RWPE1 (cell line): ENCODE measurements at regions not wholly inside any gene's neighbourhood (a gene's known extent, or its start where the extent isn't known, plus 50 kb on each side); places are given as distances from the start of the nearest gene placed in this dataset.

ENCODE experiments used
- CTCF ChIA-PET: fragments of 350-600 bp; sonication (Branson Sonifier 250); formaldehyde crosslinking; extraction: SDS; loops from one replicate; lab custom pipeline; 2021; lab: Yijun Ruan, JAX
- POLR2A ChIA-PET: fragments of 400-600 bp; formaldehyde crosslinking; extraction: SDS; loops from one replicate; lab custom pipeline; 2020; ENCODE audit warnings: antibody characterized with exemption; ENCODE audit not compliant: low non-redundant PET; lab: Yijun Ruan, JAX
- DNase-seq: peaks from one replicate; pipeline ENCODE4 v3.0.0; 2012; ENCODE audit warnings: low spot score
- H3K27ac ChIP-seq: fragments of 450-650 bp; 2 replicates; pipeline ENCODE4 v1.5.1; 2017
- CTCF ChIP-seq: fragments of 450-650 bp; conservative IDR thresholded peaks from 2 replicates; pipeline ENCODE4 v1.5.1; 2017; ENCODE audit warnings: low read depth, mild to moderate bottlenecking

GRCh38 chr1:37342736-37343135, 131.6 kb upstream of the ZC3H12A start:
- DNase-seq, result no peak
- no peak for TF ChIP-seq CTCF
- ChIA-PET POLR2A (no interaction called here), CTCF (interaction anchor here (0.7 kb wide), 1 partner anchor 699 kb away, joined by 3 read pairs; no protein-coding TSS in a partner anchor)
- no peak overlapping the region for H3K27ac ChIP-seq

DNA sequence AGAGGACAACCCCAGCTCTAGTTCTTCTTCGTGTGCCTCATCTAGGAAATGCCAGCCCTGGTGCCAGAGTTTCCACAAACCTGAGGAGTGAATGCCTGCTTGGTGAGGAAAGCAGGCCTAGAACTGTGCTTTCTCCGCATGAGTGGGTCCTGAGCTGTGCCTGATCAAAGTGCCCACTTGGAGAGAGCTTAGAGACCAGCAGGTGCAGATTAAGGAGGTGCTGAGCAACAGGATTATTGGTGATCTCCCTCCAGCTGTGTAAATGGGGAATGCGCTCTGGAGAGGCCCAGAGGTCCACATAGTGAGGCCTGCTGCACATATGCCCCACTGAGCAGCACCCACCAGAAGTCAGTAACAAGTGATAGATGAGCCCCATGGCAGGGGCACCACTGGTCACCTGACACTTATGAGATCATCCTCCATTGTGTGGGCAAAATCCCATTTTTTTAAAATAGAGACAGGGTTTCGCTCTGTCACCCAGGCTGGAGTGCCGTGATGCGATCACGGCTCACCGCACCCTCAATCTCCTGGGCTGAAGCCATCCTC, 127.2 kb upstream of the ZC3H12A start:
- DNase-seq, result no peak
- no peak overlapping the region for H3K27ac ChIP-seq
- TF ChIP-seq CTCF, result no peak
- ChIA-PET POLR2A (no interaction called here), CTCF (no interaction called here)

GRCh38 chr1:37353871-37354270, 120.5 kb upstream of the ZC3H12A start:
- ChIA-PET CTCF (no interaction called here), POLR2A (no interaction called here)
- no peak for DNase-seq
- TF ChIP-seq CTCF, result no peak
- H3K27ac ChIP-seq, result no peak overlapping the region

DNA sequence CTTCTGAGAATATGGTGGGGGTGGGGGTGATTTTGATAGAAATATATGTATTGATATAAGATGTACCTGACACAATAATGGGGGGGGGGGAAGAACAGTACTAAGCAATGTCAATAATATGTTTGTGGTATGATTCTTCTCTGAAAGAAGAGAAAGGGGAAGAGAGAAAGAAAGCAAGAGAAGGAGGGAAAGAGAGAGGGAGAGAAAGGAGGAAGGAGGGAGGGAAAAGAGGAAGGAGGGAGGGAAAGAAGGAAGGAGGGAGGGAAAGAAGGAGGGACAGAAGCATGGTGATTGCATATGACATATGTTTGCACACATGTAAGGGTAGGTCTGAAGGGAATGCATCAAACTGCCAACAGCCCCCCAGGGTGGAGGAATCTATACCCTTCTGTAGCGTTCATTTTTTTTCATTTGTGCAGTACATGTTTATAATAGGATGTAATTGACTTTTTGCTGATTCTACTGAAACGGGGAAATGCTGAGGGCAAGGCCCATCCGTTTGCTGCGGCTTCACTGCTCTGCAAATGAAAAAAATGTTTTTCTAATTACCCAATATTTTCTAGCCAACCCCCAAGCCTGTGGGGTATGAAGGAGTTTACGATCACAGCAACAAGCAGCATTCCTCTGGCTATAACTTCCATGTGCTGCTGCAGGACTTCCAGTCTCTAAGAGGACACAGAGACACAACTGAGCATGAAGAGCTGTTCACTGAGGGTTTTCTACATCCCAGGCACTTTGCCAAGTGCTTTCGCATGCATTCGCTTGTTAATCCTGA, 119.3 kb upstream of the ZC3H12A start:
- H3K27ac ChIP-seq, result no peak overlapping the region
- DNase-seq, result no peak
- POLR2A ChIA-PET, result no interaction called here
- CTCF ChIA-PET, result no interaction called here
- no peak for TF ChIP-seq CTCF

DNA sequence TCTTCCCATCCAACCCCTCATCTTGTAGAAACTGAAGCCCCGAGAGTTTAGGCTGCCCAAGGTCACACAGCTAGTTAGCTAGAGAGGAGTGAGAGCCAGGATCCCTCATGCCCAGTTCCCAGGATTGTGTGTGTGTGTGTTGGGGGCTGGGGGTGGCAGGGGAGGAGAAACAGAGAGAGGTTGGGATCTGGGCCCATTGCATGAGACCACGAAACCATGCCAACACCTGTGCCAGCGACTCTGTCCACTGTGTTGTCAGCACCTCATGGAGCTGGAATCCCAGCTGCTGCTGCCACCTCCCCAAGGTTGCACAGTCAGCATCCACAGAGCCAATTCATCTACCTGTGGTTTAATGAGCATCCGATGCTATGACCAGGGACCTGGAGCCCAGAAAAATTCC, 115.4 kb upstream of the ZC3H12A start:
- H3K27ac ChIP-seq, result no peak overlapping the region
- CTCF ChIA-PET, result interaction anchor here (0.6 kb wide), 1 partner anchor 226 kb away, joined by 6 read pairs; no protein-coding TSS in a partner anchor
- no peak for TF ChIP-seq CTCF
- POLR2A ChIA-PET, result no interaction called here
- DNase-seq, result no peak

DNA sequence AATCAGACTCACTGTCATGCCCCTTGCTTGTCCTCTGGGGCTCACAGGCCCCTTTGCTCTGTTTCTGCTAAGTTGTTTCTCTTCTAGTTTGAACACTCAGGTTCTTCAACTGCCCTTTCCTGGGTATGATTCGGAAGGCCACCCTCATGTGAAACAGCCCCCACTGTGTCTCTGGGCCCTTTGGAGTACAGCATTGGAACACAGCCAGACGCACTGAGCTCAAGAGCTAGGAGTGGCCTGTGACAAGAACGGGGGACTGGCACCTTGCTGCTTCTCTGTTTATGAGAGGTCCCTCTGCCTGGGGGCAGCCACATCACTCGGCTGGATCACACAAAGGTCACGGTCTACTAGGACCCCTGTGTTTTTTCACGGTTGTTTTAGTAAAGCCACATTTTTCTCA, 114.4 kb upstream of the ZC3H12A start:
- H3K27ac ChIP-seq, result no peak overlapping the region
- ChIA-PET POLR2A (no interaction called here), CTCF (no interaction called here)
- no peak for DNase-seq
- no peak for TF ChIP-seq CTCF
